SJSA1 (cell line): ENCODE measurements at regions not wholly inside any gene's neighbourhood (a gene's known extent, or its start where the extent isn't known, plus 50 kb on each side); places are given as distances from the start of the nearest gene placed in this dataset.
A peak's percentile ranks its signal among the peaks of the same experiment; 100 is the strongest.
"Not testable (repeated sequence)": the region's sequence is repeated elsewhere in the genome, so short reads cannot be mapped to it uniquely, and the experiment has no call there.

Experiments
- DNase-seq, 2 experiments: peaks; one replicate each; pipeline ENCODE4 v3.0.0-alpha.2; 2015 to 2020; ENCODE audit warnings: low spot score in 2 of 2, low read depth in 1 of 2
- H3K27ac ChIP-seq: fragments of 250-450 bp; sonication (Bioruptor Pico); 2 replicates; pipeline ENCODE4 v1.5.1; 2020; ENCODE audit warnings: mild to moderate bottlenecking, moderate library complexity
- H3K27me3 ChIP-seq: fragments of 250-450 bp; sonication (Bioruptor Pico); replicated peaks from 2 replicates; pipeline ENCODE4 v1.5.1; 2020; ENCODE audit warnings: mild to moderate bottlenecking, moderate library complexity
- H3K36me3 ChIP-seq: fragments of 250-450 bp; sonication (Bioruptor Pico); 2 replicates; pipeline ENCODE4 v1.5.1; 2020; ENCODE audit warnings: mild to moderate bottlenecking
- H3K4me1 ChIP-seq: fragments of 250-450 bp; sonication (Bioruptor Pico); replicated peaks from 2 replicates; pipeline ENCODE4 v1.6.1; 2021; ENCODE audit warnings: mild to moderate bottlenecking
- H3K4me3 ChIP-seq: fragments of 250-450 bp; sonication (Bioruptor Pico); 2 replicates; pipeline ENCODE4 v1.5.1; 2020; ENCODE audit warnings: mild to moderate bottlenecking
- H3K9me3 ChIP-seq: fragments of 250-450 bp; sonication (Bioruptor Pico); replicated peaks from 2 replicates; pipeline ENCODE4 v1.5.1; 2020; ENCODE audit warnings: mild to moderate bottlenecking

- Histone ChIP-seq H3K9me3 (no peaks in the 10 kb centered on the region), H3K4me3 (no peak overlapping the region), H3K27me3 (no peaks in the 10 kb centered on the region), H3K36me3 (no peaks in the 10 kb centered on the region), H3K4me1 (no peaks in the 10 kb centered on the region), H3K27ac (no peak overlapping the region)
- DNase-seq: no peak
These were observed 127.4 kb upstream of the ZSWIM2 start for GRCh38 chr2:186976329-186976728.

GRCh38 chr2:186972281-186972970 is 123.5 kb upstream of the ZSWIM2 start:
- no peak overlapping the region for H3K27ac ChIP-seq
- peak in 1 of 2 experiments; percentile 24 for DNase-seq
- no peaks in the 10 kb centered on the region for H3K27me3 ChIP-seq
- H3K36me3 ChIP-seq: no peaks in the 10 kb centered on the region
- H3K9me3 ChIP-seq: no peaks in the 10 kb centered on the region
- H3K4me1 ChIP-seq: no peaks in the 10 kb centered on the region
- H3K4me3 ChIP-seq: no peak overlapping the region

- no peak for DNase-seq
- Histone ChIP-seq H3K4me1 (no peaks in the 10 kb centered on the region), H3K9me3 (no peaks in the 10 kb centered on the region), H3K4me3 (no peak overlapping the region), H3K36me3 (no peaks in the 10 kb centered on the region), H3K27me3 (no peaks in the 10 kb centered on the region), H3K27ac (no peak overlapping the region)
These were observed 119.3 kb upstream of the ZSWIM2 start for GRCh38 chr2:186968277-186968676.

GRCh38 chr2:186966015-186966414 is 117.0 kb upstream of the ZSWIM2 start:
- H3K4me1 ChIP-seq: no peaks in the 10 kb centered on the region
- no peaks in the 10 kb centered on the region for H3K36me3 ChIP-seq
- DNase-seq: no peak
- H3K9me3 ChIP-seq: no peaks in the 10 kb centered on the region
- no peaks in the 10 kb centered on the region for H3K27me3 ChIP-seq
- H3K27ac ChIP-seq: no peak overlapping the region
- H3K4me3 ChIP-seq: no peak overlapping the region

- no peaks in the 10 kb centered on the region for H3K36me3 ChIP-seq
- no peak overlapping the region for H3K27ac ChIP-seq
- DNase-seq: no peak
- no peak overlapping the region for H3K4me3 ChIP-seq
- H3K27me3 ChIP-seq: no peaks in the 10 kb centered on the region
- no peaks in the 10 kb centered on the region for H3K9me3 ChIP-seq
- H3K4me1 ChIP-seq: no peaks in the 10 kb centered on the region
These were observed 113.2 kb upstream of the ZSWIM2 start for GRCh38 chr2:186962085-186962747.

GRCh38 chr2:186960241-186960640 is 111.3 kb upstream of the ZSWIM2 start:
- H3K27me3 ChIP-seq, H3K27ac ChIP-seq, H3K4me3 ChIP-seq, H3K4me1 ChIP-seq, H3K36me3 ChIP-seq, H3K9me3 ChIP-seq: not testable (repeated sequence)
- peak in 1 of 2 experiments; percentile 9 for DNase-seq

GRCh38 chr2:186959486-186959885 is 110.5 kb upstream of the ZSWIM2 start:
- Histone ChIP-seq H3K27ac (no peak overlapping the region), H3K36me3 (no peaks in the 10 kb centered on the region), H3K4me1 (no peaks in the 10 kb centered on the region), H3K27me3 (no peaks in the 10 kb centered on the region), H3K9me3 (no peaks in the 10 kb centered on the region), H3K4me3 (no peak overlapping the region)
- peak in 1 of 2 experiments; percentile 19 for DNase-seq

- H3K27ac ChIP-seq: no peak overlapping the region
- H3K4me3 ChIP-seq: no peak overlapping the region
- H3K9me3 ChIP-seq: no peaks in the 10 kb centered on the region
- H3K4me1 ChIP-seq: no peaks in the 10 kb centered on the region; the same call in 1 of the 2 replicates
- 0 out of 2 replicates have a peak, but pooled peaks cover 3% of the 10 kb centered on the region for H3K27me3 ChIP-seq
- DNase-seq: peak in 1 of 2 experiments; percentile 19
- no peaks in the 10 kb centered on the region for H3K36me3 ChIP-seq
These were observed 101.7 kb upstream of the ZSWIM2 start for GRCh38 chr2:186950694-186951093.

- no peak for DNase-seq
- Histone ChIP-seq H3K27me3 (0 out of 2 replicates have a peak, but pooled peaks cover 3% of the 10 kb centered on the region), H3K4me3 (no peak overlapping the region), H3K4me1 (no peaks in the 10 kb centered on the region; the same call in 1 of the 2 replicates), H3K36me3 (no peaks in the 10 kb centered on the region), H3K27ac (no peak overlapping the region), H3K9me3 (no peaks in the 10 kb centered on the region)
These were observed 100.8 kb upstream of the ZSWIM2 start for GRCh38 chr2:186949726-186950256.

- H3K4me1 ChIP-seq: no peaks in the 10 kb centered on the region; the same call in 1 of the 2 replicates
- no peak for DNase-seq
- H3K9me3 ChIP-seq: no peaks in the 10 kb centered on the region
- H3K4me3 ChIP-seq: no peak overlapping the region
- H3K36me3 ChIP-seq: no peaks in the 10 kb centered on the region
- H3K27me3 ChIP-seq: 0 out of 2 replicates have a peak, but pooled peaks cover 3% of the 10 kb centered on the region
- H3K27ac ChIP-seq: no peak overlapping the region
These were observed 98.5 kb upstream of the ZSWIM2 start for GRCh38 chr2:186947516-186947915.

GRCh38 chr2:186946896-186947467 is 98.0 kb upstream of the ZSWIM2 start:
- Histone ChIP-seq H3K4me3 (no peak overlapping the region), H3K27me3 (0 out of 2 replicates have a peak, but pooled peaks cover 3% of the 10 kb centered on the region), H3K9me3 (no peaks in the 10 kb centered on the region), H3K27ac (no peak overlapping the region), H3K4me1 (no peaks in the 10 kb centered on the region; the same call in 1 of the 2 replicates), H3K36me3 (no peaks in the 10 kb centered on the region)
- no peak for DNase-seq

GRCh38 chr2:186941853-186942252 is 92.9 kb upstream of the ZSWIM2 start:
- Histone ChIP-seq H3K27me3 (0 out of 2 replicates have a peak, but pooled peaks cover 3% of the 10 kb centered on the region), H3K4me1 (no peaks in the 10 kb centered on the region), H3K27ac (no peak overlapping the region), H3K9me3 (no peaks in the 10 kb centered on the region), H3K36me3 (no peaks in the 10 kb centered on the region), H3K4me3 (no peak overlapping the region)
- DNase-seq: no peak

GRCh38 chr2:186940463-186940862 is 91.5 kb upstream of the ZSWIM2 start:
- no peaks in the 10 kb centered on the region for H3K36me3 ChIP-seq
- no peak overlapping the region for H3K4me3 ChIP-seq
- DNase-seq: no peak

GRCh38 chr2:186934420-186934819 is 85.5 kb upstream of the ZSWIM2 start:
- no peak overlapping the region for H3K4me3 ChIP-seq
- H3K27ac ChIP-seq: no peak overlapping the region
- H3K9me3 ChIP-seq: no peaks in the 10 kb centered on the region
- no peaks in the 10 kb centered on the region for H3K36me3 ChIP-seq
- no peaks in the 10 kb centered on the region for H3K4me1 ChIP-seq
- no peak for DNase-seq
- no peaks in the 10 kb centered on the region for H3K27me3 ChIP-seq

More at GRCh38 chr2:186940463-186940862, 91.5 kb upstream of the ZSWIM2 start:
- Histone ChIP-seq H3K27me3 (0 out of 2 replicates have a peak, but pooled peaks cover 3% of the 10 kb centered on the region), H3K9me3 (no peaks in the 10 kb centered on the region), H3K27ac (no peak overlapping the region), H3K4me1 (no peaks in the 10 kb centered on the region)
